Testis (tissue), 2 donors: ENCODE measurements at regions not wholly inside any gene's neighbourhood (a gene's known extent, or its start where the extent isn't known, plus 50 kb on each side); places are given as distances from the start of the nearest gene placed in this dataset.

Experiments used
- CTCF ChIP-seq, 3 experiments: fragments of 450-650 bp in 2 of 3; fragments of 200-600 bp in 1 of 3; sonication (generic) in 1 of 3; IDR thresholded peaks; one replicate each; pipeline ENCODE4 v1.5.1; 2016 to 2019; ENCODE audit warnings: antibody characterized with exemption in 3 of 3, mild to moderate bottlenecking in 2 of 3, moderate library complexity in 1 of 3
- POLR2A ChIP-seq: fragments of 450-650 bp; IDR thresholded peaks from one replicate; pipeline ENCODE4 v1.6.1; 2017; ENCODE audit warnings: antibody characterized with exemption, mild to moderate bottlenecking, moderate library complexity

DNA sequence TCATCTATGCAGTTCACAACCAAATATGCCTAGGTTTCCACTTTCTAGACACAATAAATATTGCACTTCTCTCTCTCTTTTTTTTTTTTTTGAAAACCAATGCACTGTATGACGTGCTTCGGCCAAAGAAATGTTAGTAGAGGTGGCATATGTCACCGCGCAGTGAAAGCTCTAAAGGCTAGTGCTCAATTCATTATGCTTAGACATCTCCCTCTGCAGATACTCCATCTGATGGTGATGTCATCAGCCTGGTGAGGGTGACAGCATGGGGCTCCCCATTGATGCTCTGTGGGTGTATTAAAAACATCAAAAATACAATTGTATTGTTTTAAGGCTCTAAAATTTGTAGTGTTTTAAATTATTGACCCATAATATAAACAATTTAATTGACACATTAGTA, 608.8 kb upstream of the C16orf82 start:
- TF ChIP-seq CTCF (IDR thresholded peaks at IDR 0.05), result no peak
- no peak for TF ChIP-seq POLR2A
